GM12864 (cell line): ENCODE measurements at regions not wholly inside any gene's neighbourhood (a gene's known extent, or its start where the extent isn't known, plus 50 kb on each side); places are given as distances from the start of the nearest gene placed in this dataset.

ENCODE experiments used
- DNase-seq: peaks from one replicate; pipeline ENCODE4 v3.0.0-alpha.2; 2011; ENCODE audit warnings: low read depth
- H3K4me3 ChIP-seq: 2 replicates; pipeline ENCODE4 v1.5.1; 2011; ENCODE audit warnings: mild to moderate bottlenecking, low read depth, low read length, control low read depth
- TF ChIP-seq, protein P1 (sequence below): IDR thresholded peaks from 2 replicates; pipeline ENCODE4 v1.5.1; 2011; ENCODE audit warnings: low read depth, mild to moderate bottlenecking, moderate library complexity, low read length, control low read depth, inconsistent platforms; ENCODE audit errors: missing control alignments

DNA sequence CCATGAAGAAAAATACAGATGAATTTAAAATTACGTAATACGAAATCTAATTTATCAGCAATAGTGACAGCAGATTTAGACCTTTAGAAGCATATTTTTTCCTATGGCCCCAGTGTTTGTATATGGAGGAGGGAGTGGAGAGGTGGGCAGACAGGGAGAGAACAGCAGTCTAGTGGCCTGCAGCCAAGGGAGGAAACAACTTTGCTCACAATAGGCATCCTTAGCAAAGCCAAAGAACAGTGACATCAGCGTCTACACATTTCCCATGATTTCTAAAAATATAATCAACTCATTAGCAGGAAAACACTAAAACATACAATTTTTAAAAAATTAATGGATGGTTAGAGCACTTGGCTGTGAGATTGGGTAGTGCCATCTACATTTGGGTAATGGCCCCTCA lies 622.6 kb upstream of the ATP2B1 start:
- TF ChIP-seq, protein P1, sequence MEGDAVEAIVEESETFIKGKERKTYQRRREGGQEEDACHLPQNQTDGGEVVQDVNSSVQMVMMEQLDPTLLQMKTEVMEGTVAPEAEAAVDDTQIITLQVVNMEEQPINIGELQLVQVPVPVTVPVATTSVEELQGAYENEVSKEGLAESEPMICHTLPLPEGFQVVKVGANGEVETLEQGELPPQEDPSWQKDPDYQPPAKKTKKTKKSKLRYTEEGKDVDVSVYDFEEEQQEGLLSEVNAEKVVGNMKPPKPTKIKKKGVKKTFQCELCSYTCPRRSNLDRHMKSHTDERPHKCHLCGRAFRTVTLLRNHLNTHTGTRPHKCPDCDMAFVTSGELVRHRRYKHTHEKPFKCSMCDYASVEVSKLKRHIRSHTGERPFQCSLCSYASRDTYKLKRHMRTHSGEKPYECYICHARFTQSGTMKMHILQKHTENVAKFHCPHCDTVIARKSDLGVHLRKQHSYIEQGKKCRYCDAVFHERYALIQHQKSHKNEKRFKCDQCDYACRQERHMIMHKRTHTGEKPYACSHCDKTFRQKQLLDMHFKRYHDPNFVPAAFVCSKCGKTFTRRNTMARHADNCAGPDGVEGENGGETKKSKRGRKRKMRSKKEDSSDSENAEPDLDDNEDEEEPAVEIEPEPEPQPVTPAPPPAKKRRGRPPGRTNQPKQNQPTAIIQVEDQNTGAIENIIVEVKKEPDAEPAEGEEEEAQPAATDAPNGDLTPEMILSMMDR: no peak
- H3K4me3 ChIP-seq: no peak overlapping the region
- no peak for DNase-seq

DNA sequence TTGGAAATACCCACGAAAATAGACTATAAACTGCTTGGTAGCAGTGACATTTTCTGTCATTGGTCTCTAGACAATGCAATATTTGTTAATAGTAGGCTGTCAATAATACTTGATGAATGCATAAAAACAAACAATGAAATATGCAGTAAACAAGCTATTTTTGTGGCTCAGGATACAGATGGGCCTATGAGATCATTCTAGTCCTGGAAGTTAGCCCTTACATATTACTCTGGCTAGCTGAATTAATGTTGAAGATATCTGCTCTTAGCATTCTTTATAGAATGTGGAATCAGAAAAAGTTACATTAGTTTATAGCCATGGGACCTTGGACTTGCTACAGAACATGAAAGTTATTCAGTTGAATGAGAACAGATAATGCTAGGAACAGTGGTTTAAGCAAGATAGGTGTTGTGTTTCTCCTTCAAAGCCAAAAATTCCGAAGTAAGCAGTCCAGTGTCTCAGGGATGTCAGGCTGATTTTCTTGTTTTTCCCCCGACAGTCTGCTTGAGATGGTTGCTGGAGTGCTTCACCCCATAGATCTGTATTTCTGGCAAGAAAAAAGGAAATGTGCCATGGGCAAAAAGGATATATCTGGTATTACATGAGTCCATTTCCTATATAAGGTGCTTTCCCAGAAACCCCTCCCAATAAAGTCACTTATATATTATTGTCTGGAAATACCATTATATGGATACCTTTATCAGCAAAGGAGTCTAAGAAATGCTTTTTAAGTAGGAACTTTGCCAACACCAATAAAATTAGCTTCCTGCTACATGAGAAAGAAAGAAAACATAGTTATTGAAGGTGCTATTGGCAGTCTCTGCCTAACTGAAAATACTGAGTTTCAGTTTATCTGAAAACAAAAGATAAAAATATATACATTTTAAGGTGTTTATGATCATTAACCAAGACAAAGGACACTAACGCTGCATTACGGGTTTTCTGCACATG lies 619.4 kb upstream of the ATP2B1 start:
- TF ChIP-seq, protein P1: no peak
- no peak for DNase-seq
- H3K4me3 ChIP-seq: no peak overlapping the region

DNA sequence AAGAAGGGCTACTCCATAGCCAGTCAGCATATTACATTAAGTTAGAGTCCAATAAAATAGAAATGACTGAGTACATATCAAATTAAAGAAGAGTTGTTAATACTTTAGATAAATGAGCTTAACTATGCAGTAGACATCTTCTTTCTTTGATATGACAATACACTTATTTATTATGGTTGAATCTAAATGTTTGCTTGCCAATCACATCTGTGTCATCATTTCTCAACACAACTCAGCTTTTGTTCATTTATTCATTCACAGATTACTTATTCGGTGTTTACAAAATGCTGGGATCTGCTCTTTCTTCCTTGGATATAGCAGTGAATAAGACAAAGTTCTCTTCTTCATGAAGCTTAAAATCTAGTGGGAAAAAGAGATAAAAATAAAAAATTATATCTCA lies 614.6 kb upstream of the ATP2B1 start:
- no peak overlapping the region for H3K4me3 ChIP-seq
- TF ChIP-seq, protein P1: no peak
- no peak for DNase-seq

DNA sequence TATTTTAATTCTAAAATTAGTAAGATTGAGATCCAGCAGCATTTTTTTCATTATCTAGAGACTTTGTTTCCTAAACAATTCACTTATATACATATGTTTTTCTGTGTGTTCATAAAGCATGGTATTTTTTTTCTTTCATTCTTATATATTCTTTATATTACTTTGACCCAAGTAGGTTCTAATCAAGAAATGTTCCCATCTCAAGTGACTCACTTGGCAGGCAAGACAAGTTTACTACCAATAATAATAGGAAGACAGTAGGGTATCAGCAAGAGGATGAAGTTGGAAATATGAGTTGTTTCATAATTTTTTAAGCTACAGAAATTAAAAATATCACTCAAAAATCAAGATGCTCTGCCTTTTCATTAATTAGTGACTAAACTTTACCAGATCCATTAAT lies 613.4 kb upstream of the ATP2B1 start:
- H3K4me3 ChIP-seq: no peak overlapping the region
- TF ChIP-seq, protein P1: no peak
- no peak for DNase-seq

DNA sequence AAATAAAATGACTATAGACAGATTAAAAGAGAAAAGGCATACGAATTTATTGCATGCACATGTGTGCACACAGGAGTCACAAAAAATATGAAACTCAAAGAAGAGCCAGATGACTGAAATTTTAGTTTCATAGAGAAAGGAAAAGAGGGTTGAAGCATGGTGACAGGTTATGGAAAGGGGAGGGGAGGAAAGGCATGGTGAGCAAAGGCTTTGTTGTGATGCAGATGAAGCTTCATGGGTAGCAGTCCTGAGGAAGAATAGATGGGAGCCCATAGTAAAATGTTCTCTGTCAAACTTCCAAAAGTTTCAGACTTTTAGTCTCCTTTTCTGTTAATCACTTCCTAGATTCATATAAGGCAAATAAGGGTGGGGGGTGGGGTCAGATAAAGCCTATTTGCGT lies 612.7 kb upstream of the ATP2B1 start:
- no peak overlapping the region for H3K4me3 ChIP-seq

GRCh38 chr12:90311561-90311960 lies 602.9 kb upstream of the ATP2B1 start:
- no peak for DNase-seq
- TF ChIP-seq, protein P1: no peak
- H3K4me3 ChIP-seq: no peak overlapping the region

More for the DNA sequence above, 612.7 kb upstream of the ATP2B1 start:
- DNase-seq: no peak
- TF ChIP-seq, protein P1: no peak

DNA sequence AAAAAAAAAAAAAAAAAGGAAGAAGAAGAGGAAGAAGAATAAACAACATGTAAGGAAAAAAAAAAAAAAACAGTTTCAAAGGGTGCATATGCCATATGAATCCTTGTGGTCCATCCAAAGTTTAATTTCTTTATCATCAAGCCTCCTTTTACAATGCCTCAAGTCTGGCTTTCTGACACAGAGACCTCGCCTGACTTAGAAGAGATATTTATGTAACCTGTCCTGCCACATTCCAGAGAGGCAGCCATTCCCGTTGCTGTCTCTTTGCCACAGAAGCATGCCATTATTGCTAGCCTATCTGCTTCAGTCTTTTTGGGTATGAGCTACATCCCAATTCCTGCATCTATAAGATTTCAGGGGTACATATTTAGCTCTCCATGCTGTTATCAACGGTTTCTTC lies 596.7 kb upstream of the ATP2B1 start:
- no peak overlapping the region for H3K4me3 ChIP-seq
- TF ChIP-seq, protein P1: no peak
- no peak for DNase-seq
